BLaER1 treated with 17β-estradiol and CSF1 and Interleukin-3, amounts not matched to agents 10 nM and 100 nM (cell line): ENCODE measurements at regions not wholly inside any gene's neighbourhood (a gene's known extent, or its start where the extent isn't known, plus 50 kb on each side); places are given as distances from the start of the nearest gene placed in this dataset.
A peak's percentile ranks its signal among the peaks of the same experiment; 100 is the strongest.

ENCODE experiments used
- H3K27ac ChIP-seq, 11 experiments: shearing (Covaris generic); formaldehyde crosslinking; 2 replicates each; pipeline ENCODE4 v1.8.1; 2022
- H3K27me3 ChIP-seq, 11 experiments: shearing (Covaris generic); formaldehyde crosslinking; 2 replicates each; pipeline ENCODE4 v1.8.1; 2022
- H3K36me3 ChIP-seq, 11 experiments: shearing (Covaris generic); formaldehyde crosslinking; 2 replicates each; pipeline ENCODE4 v1.8.1; 2022
- H3K4me1 ChIP-seq, 10 experiments: shearing (Covaris generic); formaldehyde crosslinking; 2 replicates each; pipeline ENCODE4 v1.8.1; 2022
- H3K4me2 ChIP-seq, 11 experiments: shearing (Covaris generic); formaldehyde crosslinking; 2 replicates each; pipeline ENCODE4 v1.8.1; 2022
- H3K4me3 ChIP-seq, 10 experiments: shearing (Covaris generic); formaldehyde crosslinking; 2 replicates each; pipeline ENCODE4 v1.8.1; 2022
- H3K9ac ChIP-seq, 11 experiments: shearing (Covaris generic); formaldehyde crosslinking; 2 replicates each; pipeline ENCODE4 v1.8.1; 2022
- H3K9me3 ChIP-seq, 11 experiments: shearing (Covaris generic); formaldehyde crosslinking; replicated peaks in 1 of 11; 2 replicates each; pipeline ENCODE4 v1.8.1; 2022
- H4K20me1 ChIP-seq, 11 experiments: shearing (Covaris generic); formaldehyde crosslinking; 2 replicates each; pipeline ENCODE4 v1.8.1; 2022
- Cebpa-rat ChIP-seq, 11 experiments: shearing (Covaris generic); IDR thresholded peaks; 2 replicates each; pipeline ENCODE4 v1.8.1; 2022

- H3K27me3 ChIP-seq: no peaks in the 10 kb centered on the region
- H3K4me1 ChIP-seq: peaks cover 0 to 3% (median 0%) of the 10 kb centered on the region in 10 experiments; a peak in 5 of 20 replicates
- H3K27ac ChIP-seq: no peak overlapping the region
- no peaks in the 10 kb centered on the region for H4K20me1 ChIP-seq
- no peak overlapping the region for H3K4me2 ChIP-seq
- TF ChIP-seq Cebpa-rat (IDR thresholded peaks at IDR 0.05): no peak
- no peak overlapping the region for H3K4me3 ChIP-seq
- no peaks in the 10 kb centered on the region for H3K36me3 ChIP-seq
- H3K9ac ChIP-seq: no peak overlapping the region
- H3K9me3 ChIP-seq: no peaks in the 10 kb centered on the region; a peak in 1 of 22 replicates
Measured at GRCh38 chr9:87064311-87064710, 117.0 kb upstream of the GAS1 start.

DNA sequence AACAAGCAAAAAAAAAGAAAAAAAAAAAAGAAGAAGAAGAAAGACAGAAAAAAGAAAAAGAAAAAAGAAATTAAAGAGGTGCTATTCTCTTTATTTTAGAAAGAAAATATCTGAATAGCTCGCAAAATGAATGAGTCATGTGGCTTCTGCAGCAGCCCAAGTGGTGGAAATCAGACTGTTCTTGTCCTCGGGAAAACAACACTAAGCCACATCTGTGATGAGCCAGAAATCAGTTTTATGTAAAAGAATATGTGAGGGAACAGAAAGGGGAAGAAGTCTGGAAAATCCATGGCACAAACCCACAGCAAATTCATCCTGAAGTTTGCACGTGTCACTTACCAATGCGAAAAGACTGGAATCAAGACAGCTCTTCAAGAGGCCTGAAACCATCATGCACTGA, 118.7 kb upstream of the GAS1 start:
- TF ChIP-seq Cebpa-rat (IDR thresholded peaks at IDR 0.05): no peak
- no peak overlapping the region for H3K4me2 ChIP-seq
- no peak overlapping the region for H3K4me3 ChIP-seq
- H3K36me3 ChIP-seq: no peaks in the 10 kb centered on the region
- peaks cover 0 to 17% (median 0%) of the 10 kb centered on the region in 10 experiments; a peak in 6 of 20 replicates for H3K4me1 ChIP-seq
- H3K27me3 ChIP-seq: no peaks in the 10 kb centered on the region
- H3K9ac ChIP-seq: no peak overlapping the region
- H3K27ac ChIP-seq: no peak overlapping the region
- H3K9me3 ChIP-seq: no peaks in the 10 kb centered on the region
- no peaks in the 10 kb centered on the region for H4K20me1 ChIP-seq

- Histone ChIP-seq H3K27me3 (no peaks in the 10 kb centered on the region), H3K27ac (no peak overlapping the region), H3K4me2 (no peak overlapping the region), H3K9me3 (no peaks in the 10 kb centered on the region), H4K20me1 (no peaks in the 10 kb centered on the region), H3K4me3 (no peak overlapping the region), H3K9ac (no peak overlapping the region), H3K36me3 (no peaks in the 10 kb centered on the region), H3K4me1 (peaks cover 0 to 17% (median 0%) of the 10 kb centered on the region in 10 experiments; a peak in 6 of 20 replicates)
- no peak for TF ChIP-seq Cebpa-rat (IDR thresholded peaks at IDR 0.05)
Measured at GRCh38 chr9:87067426-87067825, 120.1 kb upstream of the GAS1 start.

DNA sequence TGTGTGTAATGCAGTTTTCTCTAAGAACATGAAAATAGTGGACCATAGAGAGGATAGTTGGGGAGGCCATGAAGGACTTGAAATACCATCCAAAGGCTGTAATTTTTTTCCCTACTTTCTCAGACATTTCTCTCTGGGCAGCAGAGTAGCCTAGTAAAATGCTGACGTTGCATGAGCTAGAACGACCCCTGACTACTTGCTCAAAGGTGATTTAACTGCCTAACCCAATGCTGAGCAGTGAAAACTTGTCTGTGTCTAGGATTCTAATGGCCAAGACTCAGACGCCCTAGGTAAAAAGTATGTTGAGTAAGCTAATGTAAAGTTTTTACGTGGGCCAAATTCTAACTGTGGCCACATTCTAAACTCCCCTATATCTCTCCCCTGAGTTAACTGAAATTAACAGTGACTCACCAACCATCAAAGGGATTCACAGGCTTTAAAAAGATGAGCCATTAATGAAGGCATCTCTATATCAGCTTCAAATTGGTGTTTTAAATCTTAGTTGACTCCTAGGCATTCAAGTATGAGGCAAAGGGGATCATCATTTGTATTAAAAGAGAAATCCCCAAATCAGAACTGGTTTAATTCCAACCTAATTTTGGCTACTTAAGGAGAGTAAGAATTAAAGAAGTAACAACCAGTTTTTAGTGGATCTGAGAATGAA, 121.0 kb upstream of the GAS1 start:
- Histone ChIP-seq H3K36me3 (no peaks in the 10 kb centered on the region), H3K27ac (no peak overlapping the region), H3K9ac (no peak overlapping the region), H3K27me3 (no peaks in the 10 kb centered on the region), H3K4me1 (peaks cover 0 to 17% (median 0%) of the 10 kb centered on the region in 10 experiments; a peak in 6 of 20 replicates), H4K20me1 (no peaks in the 10 kb centered on the region), H3K4me2 (no peak overlapping the region), H3K9me3 (no peaks in the 10 kb centered on the region), H3K4me3 (no peak overlapping the region)
- TF ChIP-seq Cebpa-rat (IDR thresholded peaks at IDR 0.05): no peak

DNA sequence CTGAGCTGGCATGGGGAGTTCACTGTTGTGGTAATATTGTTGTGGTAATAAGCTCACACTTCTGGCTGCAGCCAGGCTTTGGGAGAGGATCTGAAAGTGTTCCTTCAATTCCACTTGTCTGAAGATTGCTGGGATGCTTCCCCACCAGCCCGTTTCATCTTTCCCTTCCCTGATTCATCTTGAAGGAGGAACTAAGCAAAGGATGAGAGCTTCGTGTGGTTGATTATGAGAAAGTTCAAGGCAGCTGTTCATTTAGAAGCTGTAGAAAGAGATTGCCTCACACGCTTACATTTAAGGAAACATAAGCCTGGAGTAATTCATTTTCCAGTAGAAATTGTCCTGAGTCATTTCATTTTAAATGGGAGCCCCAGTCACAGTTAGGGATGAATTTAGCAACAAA, 122.4 kb upstream of the GAS1 start:
- H3K4me2 ChIP-seq: peak overlapping the region in 4 of 11 experiments; percentile 5 to 36 (median 25); a peak in 6 of 22 replicates
- no peaks in the 10 kb centered on the region for H3K36me3 ChIP-seq
- H3K4me3 ChIP-seq: no peak overlapping the region
- no peak overlapping the region for H3K27ac ChIP-seq
- H3K4me1 ChIP-seq: peaks cover 0 to 17% (median 0%) of the 10 kb centered on the region in 10 experiments; a peak in 6 of 20 replicates
- no peaks in the 10 kb centered on the region for H3K9me3 ChIP-seq
- TF ChIP-seq Cebpa-rat (IDR thresholded peaks at IDR 0.05): no peak
- no peaks in the 10 kb centered on the region for H4K20me1 ChIP-seq
- H3K9ac ChIP-seq: no peak overlapping the region
- no peaks in the 10 kb centered on the region for H3K27me3 ChIP-seq

GRCh38 chr9:87070336-87070735, 123.0 kb upstream of the GAS1 start:
- H3K4me1 ChIP-seq: peaks cover 0 to 17% (median 0%) of the 10 kb centered on the region in 10 experiments; a peak in 6 of 20 replicates
- H3K27me3 ChIP-seq: no peaks in the 10 kb centered on the region
- H3K36me3 ChIP-seq: no peaks in the 10 kb centered on the region
- H3K9ac ChIP-seq: no peak overlapping the region
- no peaks in the 10 kb centered on the region for H4K20me1 ChIP-seq
- H3K9me3 ChIP-seq: no peaks in the 10 kb centered on the region
- H3K4me3 ChIP-seq: no peak overlapping the region
- no peak overlapping the region for H3K27ac ChIP-seq
- peak overlapping the region in 3 of 11 experiments; percentile 16 to 36 (median 34); a peak in 5 of 22 replicates for H3K4me2 ChIP-seq
- no peak for TF ChIP-seq Cebpa-rat (IDR thresholded peaks at IDR 0.05)

GRCh38 chr9:87071473-87071872, 124.2 kb upstream of the GAS1 start:
- Histone ChIP-seq H3K36me3 (no peaks in the 10 kb centered on the region), H3K27ac (no peak overlapping the region), H3K9me3 (no peaks in the 10 kb centered on the region), H4K20me1 (no peaks in the 10 kb centered on the region), H3K9ac (no peak overlapping the region), H3K27me3 (no peaks in the 10 kb centered on the region), H3K4me2 (no peak overlapping the region), H3K4me1 (peaks cover 0 to 17% (median 0%) of the 10 kb centered on the region in 10 experiments; a peak in 6 of 20 replicates), H3K4me3 (no peak overlapping the region)
- no peak for TF ChIP-seq Cebpa-rat (IDR thresholded peaks at IDR 0.05)

GRCh38 chr9:87073692-87074091, 126.4 kb upstream of the GAS1 start:
- TF ChIP-seq Cebpa-rat (IDR thresholded peaks at IDR 0.05): no peak

GRCh38 chr9:87075537-87075936, 128.2 kb upstream of the GAS1 start:
- TF ChIP-seq Cebpa-rat (IDR thresholded peaks at IDR 0.05): no peak

More at GRCh38 chr9:87073692-87074091, 126.4 kb upstream of the GAS1 start:
- H3K4me3 ChIP-seq: no peak overlapping the region
- H3K27ac ChIP-seq: no peak overlapping the region
- H4K20me1 ChIP-seq: no peaks in the 10 kb centered on the region
- peaks cover 0 to 17% (median 0%) of the 10 kb centered on the region in 10 experiments; a peak in 6 of 20 replicates for H3K4me1 ChIP-seq
- no peaks in the 10 kb centered on the region for H3K36me3 ChIP-seq
- H3K9me3 ChIP-seq: peaks cover 0 to 4% (median under 1%) of the 10 kb centered on the region in 11 experiments; a peak in 8 of 22 replicates
- no peaks in the 10 kb centered on the region for H3K27me3 ChIP-seq
- no peak overlapping the region for H3K9ac ChIP-seq
- no peak overlapping the region for H3K4me2 ChIP-seq

DNA sequence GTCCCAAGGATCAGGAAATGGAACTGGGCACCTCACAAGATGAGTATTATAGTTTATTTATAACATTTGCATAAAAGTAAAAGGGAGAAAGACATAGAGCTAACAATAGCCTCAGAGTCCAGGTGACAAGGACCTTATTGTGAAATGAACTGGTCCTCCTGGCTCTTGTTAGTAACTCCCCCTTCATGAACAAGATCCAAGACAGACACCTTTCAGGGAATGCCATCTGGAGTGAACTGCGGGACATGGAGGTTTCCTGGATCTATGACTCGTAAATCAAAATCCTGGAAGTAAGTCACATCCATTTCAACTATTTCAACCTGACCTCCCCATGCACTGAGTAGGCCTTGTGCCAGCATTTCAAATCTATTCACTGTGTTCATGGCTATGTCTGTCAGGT, 129.5 kb upstream of the GAS1 start:
- Histone ChIP-seq H3K36me3 (no peaks in the 10 kb centered on the region), H3K4me2 (no peak overlapping the region), H4K20me1 (no peaks in the 10 kb centered on the region), H3K27me3 (no peaks in the 10 kb centered on the region), H3K4me1 (no peaks in the 10 kb centered on the region), H3K9me3 (peaks cover 11 to 23% (median 14%) of the 10 kb centered on the region in 11 experiments; a peak in 20 of 22 replicates), H3K4me3 (no peak overlapping the region), H3K27ac (no peak overlapping the region), H3K9ac (no peak overlapping the region)
- no peak for TF ChIP-seq Cebpa-rat (IDR thresholded peaks at IDR 0.05)

More at GRCh38 chr9:87075537-87075936, 128.2 kb upstream of the GAS1 start:
- Histone ChIP-seq H3K9me3 (peaks cover 11 to 22% (median 14%) of the 10 kb centered on the region in 11 experiments; a peak in 20 of 22 replicates), H3K27me3 (no peaks in the 10 kb centered on the region), H3K27ac (no peak overlapping the region), H4K20me1 (no peaks in the 10 kb centered on the region), H3K4me2 (no peak overlapping the region), H3K4me1 (peaks cover 0 to 2% (median 0%) of the 10 kb centered on the region in 10 experiments; a peak in 3 of 20 replicates), H3K36me3 (no peaks in the 10 kb centered on the region), H3K9ac (no peak overlapping the region), H3K4me3 (no peak overlapping the region)
